RWPE2 (cell line): ENCODE measurements at regions not wholly inside any gene's neighbourhood (a gene's known extent, or its start where the extent isn't known, plus 50 kb on each side); places are given as distances from the start of the nearest gene placed in this dataset.
"Not testable (repeated sequence)": the region's sequence is repeated elsewhere in the genome, so short reads cannot be mapped to it uniquely, and the experiment has no call there.

ENCODE experiments used
- ATAC-seq: fragments of 200-7000 bp; cut with Tn5 transposase; 3 replicates; pipeline ENCODE4 v1.9.1; 2021; ENCODE audit warnings: low read depth
- DNase-seq: peaks from one replicate; pipeline ENCODE4 v3.0.0-alpha.2; 2020; ENCODE audit warnings: low spot score
- H3K27ac ChIP-seq: fragments of 450-650 bp; 2 replicates; pipeline ENCODE4 v1.5.1; 2017; ENCODE audit warnings: mild to moderate bottlenecking; ENCODE audit not compliant: poor library complexity, severe bottlenecking
- H3K27me3 ChIP-seq: fragments of 250-450 bp; sonication (Bioruptor Pico); 2 replicates; pipeline ENCODE4 v1.5.1; 2021; ENCODE audit warnings: mild to moderate bottlenecking, moderate library complexity; ENCODE audit not compliant: insufficient read depth, poor library complexity, severe bottlenecking
- H3K36me3 ChIP-seq: fragments of 250-450 bp; sonication (Bioruptor Pico); 2 replicates; pipeline ENCODE4 v1.5.1; 2020; ENCODE audit warnings: low read depth, mild to moderate bottlenecking, moderate library complexity
- H3K4me1 ChIP-seq: fragments of 250-450 bp; sonication (Bioruptor Pico); 2 replicates; pipeline ENCODE4 v1.5.1; 2021; ENCODE audit warnings: mild to moderate bottlenecking, moderate library complexity; ENCODE audit not compliant: insufficient read depth, poor library complexity, severe bottlenecking
- H3K4me3 ChIP-seq: fragments of 250-450 bp; sonication (Bioruptor Pico); 2 replicates; pipeline ENCODE4 v1.5.1; 2021; ENCODE audit warnings: mild to moderate bottlenecking, moderate library complexity; ENCODE audit not compliant: severe bottlenecking
- H3K9me3 ChIP-seq: fragments of 250-450 bp; sonication (Bioruptor Pico); 2 replicates; pipeline ENCODE4 v1.5.1; 2021; ENCODE audit warnings: mild to moderate bottlenecking, moderate library complexity; ENCODE audit not compliant: severe bottlenecking
- CTCF ChIP-seq: fragments of 450-650 bp; IDR thresholded peaks from one replicate; pipeline ENCODE4 v1.5.1; 2017; ENCODE audit warnings: mild to moderate bottlenecking, moderate library complexity; ENCODE audit not compliant: poor library complexity, severe bottlenecking

GRCh38 chr4:55278316-55278715, 67.7 kb upstream of the SRD5A3 start:
- no peak overlapping the region for H3K4me3 ChIP-seq
- no peak for TF ChIP-seq CTCF
- H3K4me1 ChIP-seq, result no peaks in the 10 kb centered on the region
- H3K27me3 ChIP-seq, result peaks cover 3% of the 10 kb centered on the region
- DNase-seq (no peak), ATAC-seq (no peak)
- H3K36me3 ChIP-seq, result no peaks in the 10 kb centered on the region
- H3K27ac ChIP-seq, result no peak overlapping the region
- peaks cover 2% of the 10 kb centered on the region for H3K9me3 ChIP-seq

- H3K4me3 ChIP-seq, ATAC-seq, DNase-seq, H3K27ac ChIP-seq, H3K9me3 ChIP-seq, H3K4me1 ChIP-seq, H3K36me3 ChIP-seq, H3K27me3 ChIP-seq: not testable (repeated sequence)
Measured at GRCh38 chr4:55280474-55280873, 65.6 kb upstream of the SRD5A3 start.

- H3K9me3 ChIP-seq, H3K27ac ChIP-seq, ATAC-seq, H3K27me3 ChIP-seq, H3K4me1 ChIP-seq, DNase-seq, H3K4me3 ChIP-seq, H3K36me3 ChIP-seq: not testable (repeated sequence)
Measured at GRCh38 chr4:55281118-55281683, 64.8 kb upstream of the SRD5A3 start.

- no peak for ATAC-seq
- Histone ChIP-seq H3K36me3 (no peaks in the 10 kb centered on the region), H3K27ac (no peak overlapping the region), H3K4me1 (no peaks in the 10 kb centered on the region), H3K9me3 (peaks cover 2% of the 10 kb centered on the region), H3K27me3 (no peaks in the 10 kb centered on the region), H3K4me3 (no peak overlapping the region)
- TF ChIP-seq CTCF, result no peak
- no peak for DNase-seq
Measured at GRCh38 chr4:55284331-55284730, 61.7 kb upstream of the SRD5A3 start.

- no peaks in the 10 kb centered on the region for H3K27me3 ChIP-seq
Measured at GRCh38 chr4:55291227-55291640, 54.8 kb upstream of the SRD5A3 start.

More at GRCh38 chr4:55291227-55291640, 54.8 kb upstream of the SRD5A3 start:
- H3K9me3 ChIP-seq, result no peaks in the 10 kb centered on the region
- no peak overlapping the region for H3K4me3 ChIP-seq
- H3K36me3 ChIP-seq, result no peaks in the 10 kb centered on the region
- H3K4me1 ChIP-seq, result no peaks in the 10 kb centered on the region
- TF ChIP-seq CTCF, result no peak
- DNase-seq (no peak), ATAC-seq (no peak)
- no peak overlapping the region for H3K27ac ChIP-seq
